Endodermal cell (in vitro differentiated cells): ENCODE measurements at regions not wholly inside any gene's neighbourhood (a gene's known extent, or its start where the extent isn't known, plus 50 kb on each side); places are given as distances from the start of the nearest gene placed in this dataset.

Experiments
- DNase-seq: peaks from one replicate; pipeline ENCODE4 v3.0.0-alpha.2; 2017
- H3K27ac ChIP-seq: 2 replicates; pipeline ENCODE4 v1.5.1; 2013; ENCODE audit warnings: mild to moderate bottlenecking, low read depth, low read length, moderate library complexity
- H3K27me3 ChIP-seq: 2 replicates; pipeline ENCODE4 v1.6.1; 2013; ENCODE audit warnings: mild to moderate bottlenecking, low read length, moderate library complexity; ENCODE audit not compliant: insufficient read depth, control insufficient read depth, poor library complexity, severe bottlenecking
- H3K36me3 ChIP-seq: 2 replicates; pipeline ENCODE4 v1.7.0; 2013; ENCODE audit warnings: mild to moderate bottlenecking, low read length, moderate library complexity; ENCODE audit not compliant: control insufficient read depth, insufficient read depth
- H3K4me1 ChIP-seq: one replicate; pipeline ENCODE4 v1.7.0; 2013; ENCODE audit warnings: low read length; ENCODE audit not compliant: control insufficient read depth, insufficient read depth
- H3K4me3 ChIP-seq: 2 replicates; pipeline ENCODE4 v1.5.1; 2013; ENCODE audit warnings: mild to moderate bottlenecking, low read length, moderate library complexity
- H3K9ac ChIP-seq: 2 replicates; pipeline ENCODE4 v1.6.1; 2013; ENCODE audit warnings: mild to moderate bottlenecking, low read length, moderate library complexity; ENCODE audit not compliant: poor library complexity, severe bottlenecking; ENCODE audit errors: extremely low read depth
- H3K9me3 ChIP-seq: 2 replicates; pipeline ENCODE4 v1.6.1; 2013; ENCODE audit warnings: mild to moderate bottlenecking, low read length, moderate library complexity; ENCODE audit not compliant: control insufficient read depth
- H3K27ac Mint-ChIP-seq: 2 replicates; pipeline ENCODE4 v1.8.0; 2020; ENCODE audit warnings: mixed read lengths
- H3K27me3 Mint-ChIP-seq: 2 replicates; pipeline ENCODE4 v1.8.0; 2021; ENCODE audit warnings: mild to moderate bottlenecking, mixed read lengths; ENCODE audit not compliant: insufficient read depth
- H3K36me3 Mint-ChIP-seq: 2 replicates; pipeline ENCODE4 v1.8.0; 2020; ENCODE audit warnings: low read depth, mixed read lengths
- H3K4me1 Mint-ChIP-seq: 2 replicates; pipeline ENCODE4 v1.8.0; 2020; ENCODE audit warnings: mixed read lengths
- H3K4me3 Mint-ChIP-seq: 2 replicates; pipeline ENCODE4 v1.8.0; 2020; ENCODE audit warnings: mild to moderate bottlenecking, moderate library complexity, mixed read lengths
- H3K9me3 Mint-ChIP-seq: 2 replicates; pipeline ENCODE4 v1.8.0; 2020; ENCODE audit warnings: mild to moderate bottlenecking, mixed read lengths
- CTCF ChIP-seq: fragments of 200-600 bp; sonication (generic); conservative IDR thresholded peaks from 2 replicates; pipeline ENCODE4 v1.5.0; 2021; ENCODE audit warnings: antibody characterized with exemption, mild to moderate bottlenecking
- WGBS, 2 experiments: methylation state at CpG; one replicate each; pipeline versions ENCODE4 v1.1.5 to v1.1.7; 2013; ENCODE audit warnings: missing lambda C conversion rate in 2 of 2, mixed read lengths in 1 of 2; ENCODE audit not compliant: insufficient coverage in 1 of 2, insufficient read length in 1 of 2; 5-methylcytosine and 5-hydroxymethylcytosine counted together

- Histone ChIP-seq H3K4me3 (no peak overlapping the region), H3K27me3 (no peaks in the 10 kb centered on the region), H3K4me1 (no peaks in the 10 kb centered on the region), H3K9me3 (no peaks in the 10 kb centered on the region), H3K27ac (no peak overlapping the region), H3K36me3 (no peaks in the 10 kb centered on the region), H3K9ac (no peak overlapping the region)
- no peak overlapping the region for H3K27ac Mint-ChIP-seq
- H3K9me3 Mint-ChIP-seq: no peaks in the 10 kb centered on the region
- TF ChIP-seq CTCF: no peak
- H3K4me3 Mint-ChIP-seq: no peak overlapping the region
- no peaks in the 10 kb centered on the region for H3K27me3 Mint-ChIP-seq
- DNase-seq: no peak
- 100% methylated on average over 1 of the region's 1 CpG; no CpG with 5 or more reads in 1 of the 2 experiments for WGBS, 2 experiments
- H3K36me3 Mint-ChIP-seq: no peaks in the 10 kb centered on the region
- no peaks in the 10 kb centered on the region for H3K4me1 Mint-ChIP-seq
Observed at GRCh38 chr17:53168413-53168812, 654.3 kb upstream of the KIF2B start.

- Mint-ChIP-seq H3K27me3 (no peaks in the 10 kb centered on the region), H3K4me3 (no peak overlapping the region), H3K27ac (no peak overlapping the region), H3K4me1 (no peaks in the 10 kb centered on the region), H3K36me3 (no peaks in the 10 kb centered on the region), H3K9me3 (no peaks in the 10 kb centered on the region)
- Histone ChIP-seq H3K27ac (no peak overlapping the region), H3K4me1 (no peaks in the 10 kb centered on the region), H3K36me3 (no peaks in the 10 kb centered on the region), H3K9me3 (no peaks in the 10 kb centered on the region), H3K4me3 (no peak overlapping the region), H3K9ac (no peak overlapping the region), H3K27me3 (no peaks in the 10 kb centered on the region)
- DNase-seq: no peak
- WGBS, 2 experiments: 83 to 88% methylated on average over 1 of the region's 1 CpG
- TF ChIP-seq CTCF: no peak
Observed at GRCh38 chr17:53166731-53167130, 656.0 kb upstream of the KIF2B start.

- DNase-seq: peak; percentile 42
- no peaks in the 10 kb centered on the region for H3K4me1 Mint-ChIP-seq
- Histone ChIP-seq H3K27ac (no peak overlapping the region), H3K9ac (no peak overlapping the region), H3K4me3 (no peak overlapping the region), H3K9me3 (no peaks in the 10 kb centered on the region), H3K36me3 (no peaks in the 10 kb centered on the region), H3K27me3 (no peaks in the 10 kb centered on the region), H3K4me1 (no peaks in the 10 kb centered on the region)
- WGBS, 2 experiments: 89% methylated on average over 2 of the region's 2 CpGs; no CpG with 5 or more reads in 1 of the 2 experiments
- peak; percentile 77 for TF ChIP-seq CTCF
- no peak overlapping the region for H3K4me3 Mint-ChIP-seq
- no peaks in the 10 kb centered on the region for H3K9me3 Mint-ChIP-seq
- no peaks in the 10 kb centered on the region for H3K36me3 Mint-ChIP-seq
- no peak overlapping the region for H3K27ac Mint-ChIP-seq
- H3K27me3 Mint-ChIP-seq: no peaks in the 10 kb centered on the region
Observed at GRCh38 chr17:53150101-53150698, 672.5 kb upstream of the KIF2B start.
